SU-DHL-6 (cell line): ENCODE measurements at regions not wholly inside any gene's neighbourhood (a gene's known extent, or its start where the extent isn't known, plus 50 kb on each side); places are given as distances from the start of the nearest gene placed in this dataset.

Source experiments
- EZH2phosphoT487 ChIP-seq: fragments of 200-600 bp; sonication (generic), shearing (Covaris generic); conservative IDR thresholded peaks from 2 replicates; pipeline ENCODE4 v1.6.1; 2018; ENCODE audit warnings: mild to moderate bottlenecking, antibody characterized with exemption, low read length, moderate library complexity, mixed read lengths
- TF ChIP-seq, protein P1 (sequence below): fragments of 200-600 bp; sonication (generic); IDR thresholded peaks from one replicate; pipeline ENCODE4 v1.5.1; 2017; ENCODE audit warnings: antibody characterized with exemption, mild to moderate bottlenecking, low read length, moderate library complexity; ENCODE audit not compliant: insufficient read depth, poor library complexity, severe bottlenecking

DNA sequence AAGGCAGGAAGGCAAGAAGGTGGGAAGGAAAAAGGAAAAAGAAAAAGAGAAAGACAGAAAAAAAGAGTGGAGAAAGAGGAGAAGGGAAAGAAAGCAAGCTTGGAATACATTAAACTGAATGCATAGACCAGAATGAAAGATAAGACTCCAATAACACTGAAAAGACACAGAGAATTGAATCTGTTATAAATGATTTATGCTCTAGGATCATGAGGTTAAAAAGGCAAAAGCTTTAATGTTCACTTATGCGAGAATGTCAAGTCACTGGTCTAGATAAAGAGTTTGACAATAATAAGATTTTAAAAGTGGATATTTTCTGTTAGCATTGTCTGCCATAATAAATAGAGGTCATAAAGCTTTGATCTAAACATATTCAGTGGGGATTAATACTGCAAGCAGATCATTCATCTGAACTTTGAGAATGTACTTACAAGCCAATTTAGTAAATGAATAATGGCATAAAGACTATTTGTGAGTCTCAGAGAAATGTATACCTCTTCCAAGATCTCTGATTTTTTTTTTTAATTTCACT, 1069.2 kb upstream of the SLC39A10 start:
- TF ChIP-seq, protein P1, sequence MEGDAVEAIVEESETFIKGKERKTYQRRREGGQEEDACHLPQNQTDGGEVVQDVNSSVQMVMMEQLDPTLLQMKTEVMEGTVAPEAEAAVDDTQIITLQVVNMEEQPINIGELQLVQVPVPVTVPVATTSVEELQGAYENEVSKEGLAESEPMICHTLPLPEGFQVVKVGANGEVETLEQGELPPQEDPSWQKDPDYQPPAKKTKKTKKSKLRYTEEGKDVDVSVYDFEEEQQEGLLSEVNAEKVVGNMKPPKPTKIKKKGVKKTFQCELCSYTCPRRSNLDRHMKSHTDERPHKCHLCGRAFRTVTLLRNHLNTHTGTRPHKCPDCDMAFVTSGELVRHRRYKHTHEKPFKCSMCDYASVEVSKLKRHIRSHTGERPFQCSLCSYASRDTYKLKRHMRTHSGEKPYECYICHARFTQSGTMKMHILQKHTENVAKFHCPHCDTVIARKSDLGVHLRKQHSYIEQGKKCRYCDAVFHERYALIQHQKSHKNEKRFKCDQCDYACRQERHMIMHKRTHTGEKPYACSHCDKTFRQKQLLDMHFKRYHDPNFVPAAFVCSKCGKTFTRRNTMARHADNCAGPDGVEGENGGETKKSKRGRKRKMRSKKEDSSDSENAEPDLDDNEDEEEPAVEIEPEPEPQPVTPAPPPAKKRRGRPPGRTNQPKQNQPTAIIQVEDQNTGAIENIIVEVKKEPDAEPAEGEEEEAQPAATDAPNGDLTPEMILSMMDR, result no peak
- no peak for TF ChIP-seq EZH2phosphoT487
